Astrocyte (in vitro differentiated cells and primary cell): ENCODE measurements at regions not wholly inside any gene's neighbourhood (a gene's known extent, or its start where the extent isn't known, plus 50 kb on each side); places are given as distances from the start of the nearest gene placed in this dataset.

Source experiments
- DNase-seq: peaks from one replicate; pipeline ENCODE4 v3.0.0-alpha.2; 2010; ENCODE audit warnings: low read depth
- FAIRE-seq: peaks from 2 replicates; lab custom pipeline; 2011; peaks lifted over from hg19 to GRCh38; lab: Jason Lieb, UNC
- H2AFZ ChIP-seq: 2 replicates; pipeline ENCODE4 v1.6.0; 2012; ENCODE audit warnings: low read depth, low read length, inconsistent platforms
- H3K27ac ChIP-seq: 2 replicates; pipeline ENCODE4 v1.5.1; 2011; ENCODE audit warnings: low read depth, low read length, inconsistent platforms
- H3K27me3 ChIP-seq: 2 replicates; pipeline ENCODE4 v1.6.0; 2011; ENCODE audit warnings: low read length, inconsistent platforms; ENCODE audit not compliant: insufficient read depth
- H3K36me3 ChIP-seq: 2 replicates; pipeline ENCODE4 v1.5.1; 2011; ENCODE audit warnings: low read length, inconsistent platforms; ENCODE audit not compliant: insufficient read depth
- H3K4me1 ChIP-seq: 2 replicates; pipeline ENCODE4 v1.5.1; 2011; ENCODE audit warnings: low read length, inconsistent platforms; ENCODE audit not compliant: insufficient read depth
- H3K4me2 ChIP-seq: 2 replicates; pipeline ENCODE4 v1.6.0; 2012; ENCODE audit warnings: low read length, inconsistent platforms
- H3K4me3 ChIP-seq: 2 replicates; pipeline ENCODE4 v1.5.1; 2011; ENCODE audit warnings: low read depth, mild to moderate bottlenecking, low read length, inconsistent platforms; ENCODE audit not compliant: insufficient read depth
- H3K79me2 ChIP-seq: 2 replicates; pipeline ENCODE4 v1.6.0; 2012; ENCODE audit warnings: mild to moderate bottlenecking, low read length, inconsistent platforms; ENCODE audit not compliant: insufficient read depth
- H3K9ac ChIP-seq: 2 replicates; pipeline ENCODE4 v1.6.0; 2012; ENCODE audit warnings: mild to moderate bottlenecking, low read length, inconsistent platforms
- H3K9me3 ChIP-seq: 2 replicates; pipeline ENCODE4 v1.5.1; 2012; ENCODE audit warnings: low read depth, mild to moderate bottlenecking, low read length, inconsistent platforms; ENCODE audit not compliant: insufficient read depth
- H4K20me1 ChIP-seq: 2 replicates; pipeline ENCODE4 v1.6.0; 2012; ENCODE audit warnings: low read length, inconsistent platforms; ENCODE audit not compliant: insufficient read depth
- H3K27ac Mint-ChIP-seq: one replicate; pipeline ENCODE4 v1.8.0; 2021; ENCODE audit warnings: mild to moderate bottlenecking, mixed read lengths; ENCODE audit not compliant: unreplicated experiment
- H3K27me3 Mint-ChIP-seq: one replicate; pipeline ENCODE4 v1.8.0; 2021; ENCODE audit warnings: low read depth, mixed read lengths; ENCODE audit not compliant: unreplicated experiment
- H3K36me3 Mint-ChIP-seq: one replicate; pipeline ENCODE4 v1.8.0; 2021; ENCODE audit warnings: low read depth, mixed read lengths; ENCODE audit not compliant: unreplicated experiment
- H3K4me1 Mint-ChIP-seq: one replicate; pipeline ENCODE4 v1.8.0; 2021; ENCODE audit warnings: low read depth, mixed read lengths; ENCODE audit not compliant: unreplicated experiment
- H3K4me3 Mint-ChIP-seq: one replicate; pipeline ENCODE4 v1.8.0; 2021; ENCODE audit warnings: mild to moderate bottlenecking, moderate library complexity, mixed read lengths; ENCODE audit not compliant: unreplicated experiment
- H3K9me3 Mint-ChIP-seq: one replicate; pipeline ENCODE4 v1.8.0; 2021; ENCODE audit warnings: mild to moderate bottlenecking, mixed read lengths; ENCODE audit not compliant: unreplicated experiment
- CTCF ChIP-seq: IDR thresholded peaks from 2 replicates; pipeline ENCODE4 v1.5.1; 2011; ENCODE audit warnings: low read depth, mild to moderate bottlenecking, inconsistent platforms, low read length, moderate library complexity; ENCODE audit not compliant: insufficient read depth
- EZH2 ChIP-seq: IDR thresholded peaks from 2 replicates; pipeline ENCODE4 v1.6.1; 2012; ENCODE audit warnings: mild to moderate bottlenecking, low read length, inconsistent platforms; ENCODE audit not compliant: insufficient read depth

DNA sequence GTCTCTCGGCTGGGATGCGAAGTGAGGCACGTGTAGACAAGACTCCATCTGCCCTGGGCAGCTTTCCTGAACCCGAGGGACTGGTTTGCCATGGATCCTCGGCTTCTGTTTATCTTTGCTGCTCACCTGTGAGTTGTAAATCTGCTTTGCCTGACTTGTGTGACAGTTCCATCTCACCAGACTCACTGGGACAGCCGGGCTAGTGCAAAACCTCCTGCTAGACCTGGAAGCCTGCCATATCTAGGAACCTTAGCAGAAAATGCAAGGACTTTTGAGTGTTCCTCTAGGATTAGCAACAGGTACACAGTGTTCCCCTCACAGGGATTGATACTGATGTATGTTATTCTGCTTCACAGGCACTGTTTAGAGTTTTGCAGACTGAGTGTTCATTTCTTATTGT is 218.6 kb downstream of the URB2 start:
- Mint-ChIP-seq H3K36me3 (no peaks in the 10 kb centered on the region), H3K27me3 (peaks cover 10% of the 10 kb centered on the region), H3K27ac (no peak overlapping the region), H3K9me3 (peaks cover 1% of the 10 kb centered on the region), H3K4me3 (no peak overlapping the region), H3K4me1 (peaks cover 4% of the 10 kb centered on the region)
- Histone ChIP-seq H3K9ac (no peak overlapping the region), H2AFZ (no peak overlapping the region), H4K20me1 (no peaks in the 10 kb centered on the region), H3K27ac (no peak overlapping the region), H3K4me2 (no peak overlapping the region), H3K4me3 (no peak overlapping the region), H3K4me1 (no peaks in the 10 kb centered on the region), H3K79me2 (no peaks in the 10 kb centered on the region), H3K27me3 (no peaks in the 10 kb centered on the region), H3K9me3 (no peaks in the 10 kb centered on the region), H3K36me3 (no peaks in the 10 kb centered on the region)
- FAIRE-seq (no peak), DNase-seq (no peak)
- no peak for TF ChIP-seq CTCF
- no peak for TF ChIP-seq EZH2

- H4K20me1 ChIP-seq, result no peaks in the 10 kb centered on the region
- DNase-seq (no peak), FAIRE-seq (no peak)
- no peaks in the 10 kb centered on the region for H3K27me3 ChIP-seq
- H3K9me3 Mint-ChIP-seq, result peaks cover 1% of the 10 kb centered on the region
- H2AFZ ChIP-seq, result no peak overlapping the region
- no peak overlapping the region for H3K4me3 Mint-ChIP-seq
- no peak overlapping the region for H3K4me2 ChIP-seq
- no peak overlapping the region for H3K27ac Mint-ChIP-seq
- H3K4me3 ChIP-seq, result no peak overlapping the region
- H3K27me3 Mint-ChIP-seq, result peaks cover 15% of the 10 kb centered on the region
- H3K4me1 ChIP-seq, result no peaks in the 10 kb centered on the region
- no peak overlapping the region for H3K27ac ChIP-seq
- peaks cover 4% of the 10 kb centered on the region for H3K4me1 Mint-ChIP-seq
- no peaks in the 10 kb centered on the region for H3K79me2 ChIP-seq
- no peaks in the 10 kb centered on the region for H3K9me3 ChIP-seq
- H3K36me3 Mint-ChIP-seq, result no peaks in the 10 kb centered on the region
- H3K9ac ChIP-seq, result no peak overlapping the region
- H3K36me3 ChIP-seq, result no peaks in the 10 kb centered on the region
- no peak for TF ChIP-seq CTCF
- no peak for TF ChIP-seq EZH2
These were observed 219.5 kb downstream of the URB2 start for GRCh38 chr1:229845410-229846138.

GRCh38 chr1:229846351-229846750 is 220.3 kb downstream of the URB2 start:
- no peak for FAIRE-seq

More at GRCh38 chr1:229846351-229846750, 220.3 kb downstream of the URB2 start:
- Histone ChIP-seq H3K4me3 (no peak overlapping the region), H3K9ac (no peak overlapping the region), H3K9me3 (no peaks in the 10 kb centered on the region), H3K4me1 (no peaks in the 10 kb centered on the region), H3K27ac (no peak overlapping the region), H4K20me1 (no peaks in the 10 kb centered on the region), H3K4me2 (no peak overlapping the region), H3K36me3 (no peaks in the 10 kb centered on the region), H3K27me3 (no peaks in the 10 kb centered on the region), H3K79me2 (no peaks in the 10 kb centered on the region), H2AFZ (no peak overlapping the region)
- Mint-ChIP-seq H3K4me1 (peaks cover 4% of the 10 kb centered on the region), H3K36me3 (no peaks in the 10 kb centered on the region), H3K27ac (no peak overlapping the region), H3K27me3 (peaks cover 20% of the 10 kb centered on the region), H3K4me3 (no peak overlapping the region), H3K9me3 (no peaks in the 10 kb centered on the region)
- TF ChIP-seq EZH2, result no peak
- TF ChIP-seq CTCF, result no peak
- DNase-seq, result no peak
